SU-DHL-6 (cell line): ENCODE measurements at regions not wholly inside any gene's neighbourhood (a gene's known extent, or its start where the extent isn't known, plus 50 kb on each side); places are given as distances from the start of the nearest gene placed in this dataset.

Experiments used
- CTCF ChIP-seq: fragments of 200-600 bp; sonication (generic); IDR thresholded peaks from one replicate; pipeline ENCODE4 v1.5.1; 2017; ENCODE audit warnings: antibody characterized with exemption, mild to moderate bottlenecking, low read length, moderate library complexity; ENCODE audit not compliant: insufficient read depth, poor library complexity, severe bottlenecking
- EZH2phosphoT487 ChIP-seq: fragments of 200-600 bp; sonication (generic), shearing (Covaris generic); conservative IDR thresholded peaks from 2 replicates; pipeline ENCODE4 v1.6.1; 2018; ENCODE audit warnings: mild to moderate bottlenecking, antibody characterized with exemption, low read length, moderate library complexity, mixed read lengths

GRCh38 chr6:82841309-82841708 is 224.3 kb downstream of the UBE3D start:
- TF ChIP-seq CTCF, result no peak
- TF ChIP-seq EZH2phosphoT487, result no peak
